ENCODE measurements at regions not wholly inside any gene's neighbourhood (a gene's known extent, or its start where the extent isn't known, plus 50 kb on each side); places are given as distances from the start of the nearest gene placed in this dataset.

DNA sequence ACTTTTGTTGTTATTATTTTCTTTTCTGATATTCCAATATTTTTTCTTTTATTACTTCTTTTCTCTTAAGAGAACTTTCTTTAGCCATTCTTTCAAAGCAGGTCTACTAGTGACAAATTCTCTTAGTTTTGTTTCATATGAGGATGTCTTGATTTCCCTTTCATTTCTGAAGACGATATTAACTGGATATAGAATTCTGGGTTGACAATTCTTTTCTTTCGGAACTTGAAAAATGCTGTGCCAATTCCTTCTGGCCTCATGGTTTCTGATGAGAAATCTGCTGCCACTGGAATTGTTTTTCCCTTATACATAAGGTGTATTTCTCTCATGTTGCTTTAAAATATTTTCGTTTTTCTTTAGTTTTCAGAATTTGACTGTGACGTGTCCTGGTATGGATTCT lies 97.0 kb upstream of the KIF5B start:
- Histone ChIP-seq H3K79me2 (replicated peaks; ENCODE audit: insufficient read depth, low read length) (no peaks in the 10 kb centered on the region), H3K9ac (ENCODE audit: low read length) (no peak overlapping the region), H3K27me3 (ENCODE audit: insufficient read depth, low read depth, low read length) (no peaks in the 10 kb centered on the region), H3K9me2 (ENCODE audit: insufficient read depth, low read length) (no peaks in the 10 kb centered on the region), H3F3A (ENCODE audit: insufficient read depth, low read length, poor library complexity, severe bottlenecking) (no peaks in the 10 kb centered on the region), H4K20me1 (ENCODE audit: insufficient read depth) (no peaks in the 10 kb centered on the region), H3K36me3 (ENCODE audit: insufficient read depth, low read length) (no peaks in the 10 kb centered on the region), H3K27ac (ENCODE audit: low read length) (no peak overlapping the region), H3K4me3 (ENCODE audit: low read length) (no peak overlapping the region), H3K4me2 (ENCODE audit: low read length) (no peak overlapping the region), H2AFZ (ENCODE audit: low read depth, low read length) (no peak overlapping the region), H3K9me3 (ENCODE audit: low read length) (no peaks in the 10 kb centered on the region)
- TF ChIP-seq EZH2 (IDR thresholded peaks at IDR 0.05; ENCODE audit: borderline replicate concordance, insufficient read depth, low read length, poor library complexity, severe bottlenecking) (no peak), RAD21 (conservative IDR thresholded peaks at IDR 0.05) (no peak), TAF1 (IDR thresholded peaks at IDR 0.05; ENCODE audit: low read depth) (no peak), SMC3 (conservative IDR thresholded peaks at IDR 0.05; ENCODE audit: poor library complexity) (no peak), EP300 (conservative IDR thresholded peaks at IDR 0.05; ENCODE audit: poor library complexity, severe bottlenecking) (no peak), MXI1 (conservative IDR thresholded peaks at IDR 0.05; ENCODE audit: poor library complexity, severe bottlenecking) (no peak), POLR2AphosphoS5 (IDR thresholded peaks at IDR 0.05) (no peak)
- TF ChIP-seq, protein P1, sequence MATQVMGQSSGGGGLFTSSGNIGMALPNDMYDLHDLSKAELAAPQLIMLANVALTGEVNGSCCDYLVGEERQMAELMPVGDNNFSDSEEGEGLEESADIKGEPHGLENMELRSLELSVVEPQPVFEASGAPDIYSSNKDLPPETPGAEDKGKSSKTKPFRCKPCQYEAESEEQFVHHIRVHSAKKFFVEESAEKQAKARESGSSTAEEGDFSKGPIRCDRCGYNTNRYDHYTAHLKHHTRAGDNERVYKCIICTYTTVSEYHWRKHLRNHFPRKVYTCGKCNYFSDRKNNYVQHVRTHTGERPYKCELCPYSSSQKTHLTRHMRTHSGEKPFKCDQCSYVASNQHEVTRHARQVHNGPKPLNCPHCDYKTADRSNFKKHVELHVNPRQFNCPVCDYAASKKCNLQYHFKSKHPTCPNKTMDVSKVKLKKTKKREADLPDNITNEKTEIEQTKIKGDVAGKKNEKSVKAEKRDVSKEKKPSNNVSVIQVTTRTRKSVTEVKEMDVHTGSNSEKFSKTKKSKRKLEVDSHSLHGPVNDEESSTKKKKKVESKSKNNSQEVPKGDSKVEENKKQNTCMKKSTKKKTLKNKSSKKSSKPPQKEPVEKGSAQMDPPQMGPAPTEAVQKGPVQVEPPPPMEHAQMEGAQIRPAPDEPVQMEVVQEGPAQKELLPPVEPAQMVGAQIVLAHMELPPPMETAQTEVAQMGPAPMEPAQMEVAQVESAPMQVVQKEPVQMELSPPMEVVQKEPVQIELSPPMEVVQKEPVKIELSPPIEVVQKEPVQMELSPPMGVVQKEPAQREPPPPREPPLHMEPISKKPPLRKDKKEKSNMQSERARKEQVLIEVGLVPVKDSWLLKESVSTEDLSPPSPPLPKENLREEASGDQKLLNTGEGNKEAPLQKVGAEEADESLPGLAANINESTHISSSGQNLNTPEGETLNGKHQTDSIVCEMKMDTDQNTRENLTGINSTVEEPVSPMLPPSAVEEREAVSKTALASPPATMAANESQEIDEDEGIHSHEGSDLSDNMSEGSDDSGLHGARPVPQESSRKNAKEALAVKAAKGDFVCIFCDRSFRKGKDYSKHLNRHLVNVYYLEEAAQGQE (IDR thresholded peaks at IDR 0.05; ENCODE audit: borderline replicate concordance): no peak
- TF ChIP-seq, protein P2, sequence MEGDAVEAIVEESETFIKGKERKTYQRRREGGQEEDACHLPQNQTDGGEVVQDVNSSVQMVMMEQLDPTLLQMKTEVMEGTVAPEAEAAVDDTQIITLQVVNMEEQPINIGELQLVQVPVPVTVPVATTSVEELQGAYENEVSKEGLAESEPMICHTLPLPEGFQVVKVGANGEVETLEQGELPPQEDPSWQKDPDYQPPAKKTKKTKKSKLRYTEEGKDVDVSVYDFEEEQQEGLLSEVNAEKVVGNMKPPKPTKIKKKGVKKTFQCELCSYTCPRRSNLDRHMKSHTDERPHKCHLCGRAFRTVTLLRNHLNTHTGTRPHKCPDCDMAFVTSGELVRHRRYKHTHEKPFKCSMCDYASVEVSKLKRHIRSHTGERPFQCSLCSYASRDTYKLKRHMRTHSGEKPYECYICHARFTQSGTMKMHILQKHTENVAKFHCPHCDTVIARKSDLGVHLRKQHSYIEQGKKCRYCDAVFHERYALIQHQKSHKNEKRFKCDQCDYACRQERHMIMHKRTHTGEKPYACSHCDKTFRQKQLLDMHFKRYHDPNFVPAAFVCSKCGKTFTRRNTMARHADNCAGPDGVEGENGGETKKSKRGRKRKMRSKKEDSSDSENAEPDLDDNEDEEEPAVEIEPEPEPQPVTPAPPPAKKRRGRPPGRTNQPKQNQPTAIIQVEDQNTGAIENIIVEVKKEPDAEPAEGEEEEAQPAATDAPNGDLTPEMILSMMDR (IDR thresholded peaks at IDR 0.05; ENCODE audit: poor library complexity, severe bottlenecking): no peak

DNA sequence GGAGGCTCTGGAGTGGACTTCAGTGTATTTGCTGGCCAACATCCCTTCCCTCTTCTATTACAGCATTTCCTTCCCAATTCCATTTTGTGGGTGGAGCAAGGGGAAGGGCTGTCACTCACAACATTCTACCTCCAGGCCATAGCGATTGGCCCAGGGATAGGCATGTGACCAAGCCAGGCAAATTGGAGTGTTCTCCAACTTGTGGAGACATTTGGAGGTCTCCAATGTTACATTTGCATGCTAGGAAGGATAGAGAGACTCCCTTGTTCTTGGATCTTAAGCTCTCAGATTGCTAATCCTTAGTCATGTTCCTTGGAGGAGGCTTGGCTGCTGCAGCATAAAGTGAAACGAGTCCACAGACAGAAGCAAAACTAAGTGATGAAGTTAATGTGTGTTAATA lies 95.6 kb upstream of the KIF5B start:
- Histone ChIP-seq H3K4me3 (ENCODE audit: low read length) (no peak overlapping the region), H3K4me2 (ENCODE audit: low read length) (no peak overlapping the region), H3K9me2 (ENCODE audit: insufficient read depth, low read length) (no peaks in the 10 kb centered on the region), H4K20me1 (ENCODE audit: insufficient read depth) (no peaks in the 10 kb centered on the region), H3K9ac (ENCODE audit: low read length) (no peak overlapping the region), H3K27me3 (ENCODE audit: insufficient read depth, low read depth, low read length) (no peaks in the 10 kb centered on the region), H3K9me3 (ENCODE audit: low read length) (no peaks in the 10 kb centered on the region), H2AFZ (ENCODE audit: low read depth, low read length) (no peak overlapping the region), H3K79me2 (replicated peaks; ENCODE audit: insufficient read depth, low read length) (no peaks in the 10 kb centered on the region), H3K27ac (ENCODE audit: low read length) (no peak overlapping the region), H3F3A (ENCODE audit: insufficient read depth, low read length, poor library complexity, severe bottlenecking) (no peaks in the 10 kb centered on the region), H3K36me3 (ENCODE audit: insufficient read depth, low read length) (no peaks in the 10 kb centered on the region)
- TF ChIP-seq, protein P2 (IDR thresholded peaks at IDR 0.05; ENCODE audit: poor library complexity, severe bottlenecking): no peak
- no peak for TF ChIP-seq TAF1 (IDR thresholded peaks at IDR 0.05; ENCODE audit: low read depth)
- TF ChIP-seq RAD21 (conservative IDR thresholded peaks at IDR 0.05): no peak
- no peak for TF ChIP-seq EZH2 (IDR thresholded peaks at IDR 0.05; ENCODE audit: borderline replicate concordance, insufficient read depth, low read length, poor library complexity, severe bottlenecking)
- TF ChIP-seq EP300 (conservative IDR thresholded peaks at IDR 0.05; ENCODE audit: poor library complexity, severe bottlenecking): no peak
- no peak for TF ChIP-seq SMC3 (conservative IDR thresholded peaks at IDR 0.05; ENCODE audit: poor library complexity)
- TF ChIP-seq, protein P1 (IDR thresholded peaks at IDR 0.05; ENCODE audit: borderline replicate concordance): no peak
- TF ChIP-seq MXI1 (conservative IDR thresholded peaks at IDR 0.05; ENCODE audit: poor library complexity, severe bottlenecking): no peak
- TF ChIP-seq POLR2AphosphoS5 (IDR thresholded peaks at IDR 0.05): no peak
